Osteocyte (in vitro differentiated cells): ENCODE measurements at regions not wholly inside any gene's neighbourhood (a gene's known extent, or its start where the extent isn't known, plus 50 kb on each side); places are given as distances from the start of the nearest gene placed in this dataset.

Experiments
- DNase-seq: peaks from one replicate; pipeline ENCODE4 v3.0.0; 2021; ENCODE audit warnings: mixed read lengths; ENCODE audit not compliant: unreplicated experiment; ENCODE audit errors: extremely low spot score
- H3K27ac Mint-ChIP-seq: one replicate; pipeline ENCODE4 v1.8.0; 2021; ENCODE audit warnings: mild to moderate bottlenecking, mixed read lengths; ENCODE audit not compliant: unreplicated experiment
- H3K27me3 Mint-ChIP-seq: one replicate; pipeline ENCODE4 v1.8.0; 2021; ENCODE audit warnings: mixed read lengths; ENCODE audit not compliant: unreplicated experiment
- H3K36me3 Mint-ChIP-seq: one replicate; pipeline ENCODE4 v1.8.0; 2021; ENCODE audit warnings: mixed read lengths; ENCODE audit not compliant: unreplicated experiment
- H3K4me1 Mint-ChIP-seq: one replicate; pipeline ENCODE4 v1.8.0; 2021; ENCODE audit warnings: mixed read lengths; ENCODE audit not compliant: unreplicated experiment
- H3K4me3 Mint-ChIP-seq: one replicate; pipeline ENCODE4 v1.8.0; 2021; ENCODE audit warnings: mild to moderate bottlenecking, moderate library complexity, mixed read lengths; ENCODE audit not compliant: unreplicated experiment
- H3K9me3 Mint-ChIP-seq: one replicate; pipeline ENCODE4 v1.8.0; 2021; ENCODE audit warnings: mixed read lengths; ENCODE audit not compliant: unreplicated experiment
- CTCF ChIP-seq: fragments of 200-600 bp; sonication (generic); IDR thresholded peaks from 2 replicates; pipeline ENCODE4 v1.5.0; 2021; ENCODE audit warnings: antibody characterized with exemption, mild to moderate bottlenecking, moderate library complexity

- no peak for DNase-seq
- no peak for TF ChIP-seq CTCF
- Mint-ChIP-seq H3K4me1 (no peaks in the 10 kb centered on the region), H3K27ac (no peak overlapping the region), H3K36me3 (no peaks in the 10 kb centered on the region), H3K27me3 (no peaks in the 10 kb centered on the region), H3K9me3 (no peaks in the 10 kb centered on the region), H3K4me3 (no peak overlapping the region)
Observed at GRCh38 chr16:75909746-75910145, 183.5 kb upstream of the CPHXL start.

- no peaks in the 10 kb centered on the region for H3K9me3 Mint-ChIP-seq
- no peak overlapping the region for H3K27ac Mint-ChIP-seq
- no peaks in the 10 kb centered on the region for H3K4me1 Mint-ChIP-seq
- no peak for TF ChIP-seq CTCF
- H3K36me3 Mint-ChIP-seq: no peaks in the 10 kb centered on the region
- no peaks in the 10 kb centered on the region for H3K27me3 Mint-ChIP-seq
- no peak overlapping the region for H3K4me3 Mint-ChIP-seq
- no peak for DNase-seq
Observed at GRCh38 chr16:75911896-75912295, 185.6 kb upstream of the CPHXL start.

GRCh38 chr16:75913958-75914357 is 187.7 kb upstream of the CPHXL start:
- no peaks in the 10 kb centered on the region for H3K9me3 Mint-ChIP-seq
- no peaks in the 10 kb centered on the region for H3K36me3 Mint-ChIP-seq
- H3K27me3 Mint-ChIP-seq: no peaks in the 10 kb centered on the region
- no peak for DNase-seq
- no peaks in the 10 kb centered on the region for H3K4me1 Mint-ChIP-seq
- TF ChIP-seq CTCF: no peak
- no peak overlapping the region for H3K4me3 Mint-ChIP-seq
- H3K27ac Mint-ChIP-seq: no peak overlapping the region

- no peak overlapping the region for H3K4me3 Mint-ChIP-seq
- H3K27me3 Mint-ChIP-seq: no peaks in the 10 kb centered on the region
- no peak overlapping the region for H3K27ac Mint-ChIP-seq
- TF ChIP-seq CTCF: no peak
- no peaks in the 10 kb centered on the region for H3K36me3 Mint-ChIP-seq
- DNase-seq: no peak
- H3K4me1 Mint-ChIP-seq: no peaks in the 10 kb centered on the region
- no peaks in the 10 kb centered on the region for H3K9me3 Mint-ChIP-seq
Observed at GRCh38 chr16:75916451-75916850, 190.2 kb upstream of the CPHXL start.

GRCh38 chr16:75918109-75918508 is 191.8 kb upstream of the CPHXL start:
- Mint-ChIP-seq H3K4me1 (no peaks in the 10 kb centered on the region), H3K4me3 (no peak overlapping the region), H3K27me3 (no peaks in the 10 kb centered on the region), H3K9me3 (no peaks in the 10 kb centered on the region), H3K27ac (no peak overlapping the region), H3K36me3 (no peaks in the 10 kb centered on the region)
- DNase-seq: no peak
- TF ChIP-seq CTCF: no peak
